ENCODE measurements at regions not wholly inside any gene's neighbourhood (a gene's known extent, or its start where the extent isn't known, plus 50 kb on each side); places are given as distances from the start of the nearest gene placed in this dataset.

GRCh38 chr1:78231477-78231876 lies 185.7 kb downstream of the GIPC2 start:
- TF ChIP-seq CTCF (IDR thresholded peaks at IDR 0.05) (no peak), POLR2A (IDR thresholded peaks at IDR 0.05) (no peak)

Measured in testis (tissue), 2 donors.